ENCODE measurements at regions not wholly inside any gene's neighbourhood (a gene's known extent, or its start where the extent isn't known, plus 50 kb on each side); places are given as distances from the start of the nearest gene placed in this dataset.

- peak; percentile 91 for DNase-seq
Measured at GRCh38 chr2:43127208-43127940, 99.0 kb downstream of the ZFP36L2 start.

GRCh38 chr2:43126817-43127207, 99.6 kb downstream of the ZFP36L2 start:
- no peak for DNase-seq

- DNase-seq, result no peak
Measured at GRCh38 chr2:43125090-43125998, 101.1 kb downstream of the ZFP36L2 start.

GRCh38 chr2:43124687-43125057, 101.7 kb downstream of the ZFP36L2 start:
- DNase-seq, result no peak

GRCh38 chr2:43123981-43124686, 102.3 kb downstream of the ZFP36L2 start:
- no peak for DNase-seq

- no peak for DNase-seq
Measured at GRCh38 chr2:43123486-43123885, 102.9 kb downstream of the ZFP36L2 start.

- no peak for DNase-seq
Measured at GRCh38 chr2:43123028-43123427, 103.4 kb downstream of the ZFP36L2 start.

GRCh38 chr2:43121580-43122314, 104.7 kb downstream of the ZFP36L2 start:
- no peak for DNase-seq

GRCh38 chr2:43119303-43119702, 107.1 kb downstream of the ZFP36L2 start:
- no peak for DNase-seq

- DNase-seq, result no peak
Measured at GRCh38 chr2:43117521-43118143, 108.8 kb downstream of the ZFP36L2 start.

- DNase-seq, result no peak
Measured at GRCh38 chr2:43116988-43117387, 109.4 kb downstream of the ZFP36L2 start.

- no peak for DNase-seq
Measured at GRCh38 chr2:43115881-43116280, 110.5 kb downstream of the ZFP36L2 start.

- DNase-seq, result no peak
Measured at GRCh38 chr2:43114210-43114609, 112.2 kb downstream of the ZFP36L2 start.

GRCh38 chr2:43111788-43112554, 114.4 kb downstream of the ZFP36L2 start:
- no peak for DNase-seq

- DNase-seq, result no peak
Measured at GRCh38 chr2:43110442-43110871, 115.9 kb downstream of the ZFP36L2 start.

GRCh38 chr2:43109261-43109743, 117.1 kb downstream of the ZFP36L2 start:
- DNase-seq, result no peak

GRCh38 chr2:43107679-43108078, 118.7 kb downstream of the ZFP36L2 start:
- no peak for DNase-seq

GRCh38 chr2:43106559-43107527, 119.6 kb downstream of the ZFP36L2 start:
- no peak for DNase-seq

- DNase-seq, result no peak
Measured at GRCh38 chr2:43105586-43106558, 120.5 kb downstream of the ZFP36L2 start.

All from activated T-cell treated with anti-CD3 and anti-CD28 coated beads, Interleukin-2, amount 50 U/mL, for 1 hour (primary cell).